ENCODE measurements at regions not wholly inside any gene's neighbourhood (a gene's known extent, or its start where the extent isn't known, plus 50 kb on each side); places are given as distances from the start of the nearest gene placed in this dataset.

DNA sequence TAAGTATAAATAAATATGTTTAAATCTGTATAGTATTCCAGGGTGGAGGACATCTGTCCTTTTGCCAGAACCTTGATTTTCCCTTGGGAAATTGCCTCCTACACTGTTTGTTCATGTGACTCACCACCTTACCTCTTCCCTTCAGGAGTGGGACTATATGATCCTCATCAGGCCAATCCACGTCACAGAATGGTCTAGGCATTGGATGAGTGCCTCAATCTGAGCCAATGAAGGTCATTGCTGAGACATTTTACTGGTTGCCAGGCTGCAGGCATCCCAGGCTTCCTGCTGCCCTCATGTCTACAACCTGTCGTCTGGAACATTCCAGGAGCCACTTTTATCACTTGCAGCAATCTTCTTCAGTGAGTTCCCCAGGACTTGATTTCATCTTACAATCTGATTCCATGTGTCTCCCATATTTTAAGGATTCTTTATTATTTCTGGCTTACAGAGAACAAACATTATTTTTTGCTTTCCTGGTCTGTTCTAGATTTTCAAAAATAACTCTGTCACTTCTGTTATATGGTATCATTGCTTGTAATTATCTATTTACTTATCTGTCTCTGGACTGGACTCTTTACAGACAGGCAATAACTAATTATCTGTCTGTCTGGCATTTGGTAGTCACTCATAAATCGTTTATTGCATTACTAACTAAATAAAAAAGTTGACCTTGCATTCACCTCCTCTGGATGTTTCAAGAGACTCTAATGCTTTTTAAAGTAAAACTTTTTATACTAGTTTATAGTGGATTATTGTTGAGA lies 107.3 kb upstream of the APC start:
- DNase-seq = no peak

DNA sequence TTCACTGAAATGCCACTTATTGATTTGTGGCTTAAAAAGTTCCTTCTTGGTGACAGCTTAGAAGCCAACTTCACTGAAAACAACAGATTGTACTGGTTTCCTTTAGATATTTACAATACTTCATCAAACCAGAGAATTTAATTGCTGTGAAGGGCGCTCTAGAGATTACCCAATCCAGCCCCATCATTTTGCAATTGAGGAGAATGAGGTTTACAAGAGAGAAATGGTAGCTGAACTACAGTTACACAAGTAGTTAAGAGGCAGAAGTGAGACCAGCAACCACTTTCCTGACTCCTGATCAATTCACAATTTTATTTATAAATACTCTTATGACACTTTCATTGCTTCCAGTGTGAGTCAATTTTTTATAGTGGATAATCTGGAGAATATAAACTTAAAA lies 103.5 kb upstream of the APC start:
- no peak for DNase-seq

- no peak for DNase-seq
Measured at GRCh38 chr5:112634796-112635195, 102.9 kb upstream of the APC start.

DNA sequence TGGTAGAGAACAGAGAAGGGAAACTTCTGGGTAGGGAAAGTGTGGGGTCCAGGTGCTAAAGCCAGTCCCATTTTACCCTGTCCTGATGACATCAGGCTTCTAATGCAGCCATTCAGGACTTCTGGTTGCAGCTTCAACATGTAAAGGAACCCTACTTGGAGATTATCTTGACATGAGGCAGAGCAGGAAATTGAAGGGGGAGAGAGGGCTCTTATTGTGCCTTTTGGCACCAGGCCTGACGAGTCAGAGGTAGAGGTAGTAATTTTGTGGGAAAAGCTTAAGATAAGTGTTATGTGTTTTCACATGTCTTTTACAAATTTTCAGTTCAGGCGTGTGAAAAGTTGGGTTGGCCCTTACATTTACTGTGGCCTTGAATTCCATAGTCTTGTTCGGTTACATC lies 102.4 kb upstream of the APC start:
- DNase-seq = no peak

DNA sequence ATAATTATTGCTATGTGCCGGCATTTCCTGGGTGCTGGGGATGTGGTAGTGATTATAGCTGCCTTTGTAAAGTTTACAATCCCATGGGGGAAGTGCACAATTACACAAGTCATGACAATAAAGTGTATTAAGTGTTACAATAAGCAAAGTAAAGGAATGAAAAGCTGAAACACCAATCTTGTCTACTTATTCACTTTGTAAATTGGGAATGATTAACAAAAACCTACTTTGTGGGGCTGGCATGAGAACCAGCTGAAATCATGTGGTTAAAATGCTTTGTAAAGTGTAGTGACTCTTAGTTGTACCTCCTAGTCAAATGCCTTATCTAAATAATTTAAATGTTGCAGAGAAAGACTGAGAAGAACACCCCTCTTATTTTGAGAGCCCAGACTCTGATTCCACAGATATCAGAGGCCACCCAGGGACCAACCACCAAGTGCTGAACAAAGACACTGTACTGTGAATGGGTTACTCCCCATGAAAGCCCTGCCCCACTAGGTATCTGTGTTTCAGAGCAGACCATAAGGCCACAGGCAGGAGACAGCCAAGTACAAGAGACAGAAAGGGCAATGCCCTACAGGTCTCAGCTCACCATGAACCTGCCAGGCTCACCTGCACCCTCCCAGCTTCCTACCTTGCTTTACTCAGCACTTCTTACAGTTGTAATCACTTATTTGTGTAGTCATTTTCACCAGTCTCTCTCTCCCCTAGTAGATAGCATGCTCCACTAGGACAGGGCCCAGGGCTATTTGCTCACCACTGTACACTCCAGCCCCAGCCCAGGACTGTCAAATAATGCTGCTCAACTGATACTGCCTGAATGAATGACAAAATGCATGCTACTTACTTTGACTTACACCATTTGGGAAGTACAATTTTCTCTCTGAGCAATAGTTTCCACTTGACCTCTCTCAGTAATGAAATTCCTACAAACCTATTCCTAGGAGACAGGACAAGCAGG lies 101.6 kb upstream of the APC start:
- DNase-seq = no peak

- no peak for DNase-seq
Measured at GRCh38 chr5:112636751-112637150, 100.9 kb upstream of the APC start.

- DNase-seq = no peak
Measured at GRCh38 chr5:112637343-112637742, 100.3 kb upstream of the APC start.

DNA sequence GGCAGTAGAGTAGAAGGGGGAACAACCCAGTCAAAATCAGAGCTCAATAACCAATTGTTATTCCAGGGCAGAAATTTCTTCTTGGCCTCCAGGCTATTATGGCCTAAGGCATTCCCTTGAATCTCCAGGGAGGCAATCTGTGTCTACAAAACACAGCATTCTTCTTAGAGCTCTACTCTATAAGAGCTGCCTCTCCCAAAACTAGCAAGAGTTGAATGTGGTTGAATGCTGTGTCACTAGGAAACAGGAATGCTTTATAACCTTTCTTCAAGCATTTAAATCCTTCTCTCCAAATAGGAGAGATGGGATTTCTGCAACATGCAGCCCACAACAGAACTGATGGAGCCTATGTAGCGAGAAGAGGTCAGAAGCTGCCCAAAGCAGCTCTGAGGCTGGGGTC lies 97.1 kb upstream of the APC start:
- no peak for DNase-seq

GRCh38 chr5:112641515-112642110 lies 96.1 kb upstream of the APC start:
- no peak for DNase-seq

DNA sequence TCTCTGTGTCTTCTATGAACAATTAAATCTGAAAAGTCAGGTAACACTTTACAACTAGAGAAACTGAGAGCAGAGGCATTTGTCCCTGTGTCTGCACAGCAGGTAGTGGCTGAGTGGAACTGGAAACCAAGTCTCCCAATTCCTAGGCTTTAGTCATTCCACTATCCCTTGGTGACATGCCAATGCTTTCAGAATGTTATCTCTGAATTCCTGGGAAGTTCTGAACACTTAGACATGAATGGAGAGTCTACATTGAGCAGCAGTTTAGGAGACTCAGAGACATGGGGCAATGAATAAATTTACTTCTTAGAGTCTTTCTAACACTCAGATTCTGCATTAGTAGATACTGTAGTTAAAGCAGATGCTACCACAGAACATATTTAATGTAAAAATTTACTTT lies 94.8 kb upstream of the APC start:
- no peak for DNase-seq

DNA sequence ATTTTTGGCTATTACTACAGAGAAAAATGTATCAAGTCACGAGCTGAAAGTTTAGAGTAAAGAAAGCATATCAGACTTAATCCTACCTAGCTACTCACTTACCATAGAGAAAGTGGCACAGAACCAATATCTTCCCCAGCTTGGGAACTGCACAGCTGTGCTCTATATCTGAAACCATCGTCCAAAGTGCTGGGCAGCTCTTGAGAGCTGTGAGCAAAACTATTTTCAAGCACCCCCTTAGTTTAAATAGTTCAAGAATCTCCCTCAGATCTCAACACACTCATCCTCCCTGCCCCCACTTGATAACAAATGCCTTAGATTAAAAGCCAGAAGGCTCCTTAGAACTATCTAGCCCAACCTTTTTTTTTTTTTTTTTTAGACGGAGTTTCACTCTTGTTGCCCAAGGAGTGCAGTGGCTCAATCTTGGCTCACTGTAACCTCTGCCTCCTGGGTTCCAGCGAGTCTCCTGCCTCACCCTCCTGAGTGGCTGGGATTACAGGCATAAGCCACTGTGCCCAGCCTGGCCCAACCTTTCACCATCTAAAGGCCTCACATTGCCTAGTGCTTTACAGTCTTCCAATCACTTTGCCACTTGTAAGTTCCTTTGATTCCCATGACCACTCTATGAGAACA lies 94.2 kb upstream of the APC start:
- DNase-seq = no peak

GRCh38 chr5:112646139-112646936 lies 91.3 kb upstream of the APC start:
- DNase-seq = no peak

- DNase-seq = no peak
Measured at GRCh38 chr5:112647428-112647827, 90.3 kb upstream of the APC start.

DNA sequence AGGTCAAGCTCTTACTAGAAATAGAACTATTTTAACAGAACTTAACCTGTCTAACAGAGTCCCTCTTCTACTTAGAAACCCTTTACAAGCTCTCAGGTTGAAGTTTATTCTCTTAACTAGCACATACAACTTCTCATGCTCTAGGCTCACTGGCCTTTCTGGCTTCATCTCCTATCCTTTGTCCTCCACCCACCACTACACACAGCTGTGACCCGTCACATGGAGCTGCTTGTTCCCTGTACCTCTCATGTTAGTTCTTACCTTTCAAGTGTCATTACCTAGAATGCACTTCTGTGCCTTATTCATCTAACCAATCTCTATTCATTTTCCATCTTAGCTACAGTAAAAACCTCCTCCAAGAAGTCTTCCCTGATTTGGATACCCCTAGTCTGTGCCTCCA lies 89.4 kb upstream of the APC start:
- DNase-seq = no peak

DNA sequence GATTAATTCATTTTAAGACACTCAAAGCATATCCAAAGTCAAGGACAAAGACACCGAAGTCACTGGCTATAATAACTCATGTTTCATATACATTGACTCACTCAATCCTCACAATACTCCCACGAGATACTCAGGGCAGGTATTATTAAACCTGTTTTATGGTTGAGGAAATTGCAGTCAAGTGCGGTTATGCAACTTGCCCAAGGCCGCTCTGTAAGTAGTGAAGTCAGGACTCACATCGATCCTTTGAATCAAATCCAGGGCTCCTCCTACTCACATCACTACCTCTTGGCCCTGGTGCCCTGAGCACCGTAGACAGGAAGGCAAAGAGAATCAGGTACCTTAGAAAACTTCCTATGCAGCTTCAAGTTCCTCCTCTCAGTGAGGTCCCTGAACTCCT lies 87.8 kb upstream of the APC start:
- no peak for DNase-seq

DNA sequence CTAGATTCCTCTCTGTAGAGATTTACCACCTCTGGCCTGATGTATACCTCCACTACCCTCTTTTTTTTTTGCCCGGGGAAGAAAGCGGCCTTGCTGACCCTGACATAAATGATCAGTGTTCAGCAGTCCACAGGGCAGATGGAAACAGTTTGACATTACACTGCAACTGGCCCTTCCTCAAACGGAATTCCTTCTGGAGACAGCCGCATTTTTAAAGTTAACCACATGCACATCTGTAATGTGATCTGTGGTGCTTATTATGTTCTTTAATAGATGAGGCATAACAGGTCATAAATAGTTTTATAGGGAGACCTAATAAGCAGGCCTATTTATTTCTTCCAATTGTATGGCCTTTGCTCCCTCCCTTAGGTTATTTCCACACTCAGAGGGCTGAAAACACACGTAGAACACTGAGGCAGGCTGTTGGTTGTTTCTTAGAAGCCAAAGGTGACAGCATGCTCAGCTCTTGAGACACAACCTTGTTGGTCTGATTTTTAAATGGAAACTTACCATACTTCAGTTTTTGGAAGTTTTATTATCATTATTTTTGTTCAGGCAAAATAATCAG lies 84.0 kb upstream of the APC start:
- no peak for DNase-seq

DNA sequence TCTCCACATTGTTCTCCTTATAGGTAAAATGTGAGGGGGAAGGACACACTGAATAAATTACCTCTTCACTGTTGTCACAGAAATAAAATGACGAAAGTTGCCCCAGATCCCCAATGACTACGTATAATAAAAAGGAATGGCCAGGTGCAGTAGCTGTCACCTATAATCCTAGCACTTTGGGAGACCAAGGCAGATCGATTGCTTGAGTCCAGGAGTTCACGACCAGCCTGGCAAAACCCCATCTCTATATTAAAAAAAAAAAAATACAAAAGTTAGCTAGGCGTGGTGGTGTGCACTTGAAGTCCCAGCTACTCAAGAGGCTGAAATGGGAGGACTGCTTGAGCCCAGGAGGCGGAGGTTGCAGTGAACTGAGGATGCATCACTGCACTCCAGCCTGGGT lies 82.2 kb upstream of the APC start:
- no peak for DNase-seq

DNA sequence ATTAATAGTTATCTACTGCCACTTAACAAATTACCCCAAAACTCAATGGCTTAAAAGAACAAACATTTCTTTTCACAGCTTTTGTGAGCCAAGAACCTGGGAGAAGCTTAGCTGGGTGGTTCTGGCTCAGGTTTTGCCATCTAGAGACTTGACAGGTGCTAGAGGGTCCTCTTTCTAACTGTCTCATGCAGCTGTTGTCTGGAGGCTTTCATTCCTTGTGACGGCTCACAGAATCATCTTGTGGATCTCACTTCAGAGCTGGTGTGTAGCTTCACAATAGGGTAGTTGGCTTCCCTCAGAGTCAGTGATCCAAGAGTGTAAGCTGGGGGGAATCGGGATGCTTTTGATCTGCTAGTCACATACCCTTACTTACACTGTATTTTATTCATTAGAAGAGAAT lies 81.2 kb upstream of the APC start:
- DNase-seq = no peak

GRCh38 chr5:112657804-112658203 lies 79.9 kb upstream of the APC start:
- DNase-seq = no peak

- DNase-seq = no peak
Measured at GRCh38 chr5:112660359-112660758, 77.3 kb upstream of the APC start.

GRCh38 chr5:112663146-112663545 lies 74.5 kb upstream of the APC start:
- no peak for DNase-seq

DNA sequence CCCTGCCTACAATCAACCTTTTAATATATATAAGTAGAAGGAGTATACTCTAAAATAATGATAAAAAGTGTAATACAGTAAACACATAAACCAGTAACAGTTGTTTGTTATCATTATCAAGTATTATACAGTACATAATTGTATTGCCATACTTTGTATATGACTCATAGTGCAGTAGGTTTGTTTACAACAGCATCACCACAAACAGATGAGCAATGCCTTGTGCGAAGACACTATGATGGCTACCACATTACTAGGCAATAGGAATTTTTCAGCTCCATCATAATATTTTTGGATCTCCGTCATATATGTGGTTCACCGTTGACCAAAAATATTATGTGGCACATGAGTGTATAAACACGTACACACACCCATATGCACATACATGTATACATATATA lies 69.7 kb upstream of the APC start:
- DNase-seq = no peak
